HS-5 (cell line): ENCODE measurements at regions not wholly inside any gene's neighbourhood (a gene's known extent, or its start where the extent isn't known, plus 50 kb on each side); places are given as distances from the start of the nearest gene placed in this dataset.

ENCODE experiments used
- DNase-seq: peaks from one replicate; pipeline ENCODE4 v3.0.0-alpha.2; 2012; ENCODE audit warnings: low read depth

GRCh38 chr3:10555263-10555662 lies 49.9 kb upstream of the ATP2B2 start:
- no peak for DNase-seq

- DNase-seq = no peak
Observed at GRCh38 chr3:10556312-10556711, 50.9 kb upstream of the ATP2B2 start.

GRCh38 chr3:10557250-10557649 lies 51.9 kb upstream of the ATP2B2 start:
- DNase-seq = no peak

GRCh38 chr3:10557781-10558373 lies 52.5 kb upstream of the ATP2B2 start:
- DNase-seq = no peak

- DNase-seq = no peak
Observed at GRCh38 chr3:10558736-10559135, 53.4 kb upstream of the ATP2B2 start.

- DNase-seq = no peak
Observed at GRCh38 chr3:10560060-10560861, 54.9 kb upstream of the ATP2B2 start.

GRCh38 chr3:10561162-10561945 lies 56.0 kb upstream of the ATP2B2 start:
- DNase-seq = no peak

GRCh38 chr3:10561946-10562560 lies 56.7 kb upstream of the ATP2B2 start:
- DNase-seq = no peak

- no peak for DNase-seq
Observed at GRCh38 chr3:10563396-10563795, 58.0 kb upstream of the ATP2B2 start.

- no peak for DNase-seq
Observed at GRCh38 chr3:10565814-10566213, 60.4 kb upstream of the ATP2B2 start.

- DNase-seq = no peak
Observed at GRCh38 chr3:10566451-10566850, 61.1 kb upstream of the ATP2B2 start.

GRCh38 chr3:10568549-10568948 lies 63.2 kb upstream of the ATP2B2 start:
- DNase-seq = no peak

- no peak for DNase-seq
Observed at GRCh38 chr3:10570196-10570946, 65.0 kb upstream of the ATP2B2 start.

GRCh38 chr3:10574101-10574620 lies 68.8 kb upstream of the ATP2B2 start:
- no peak for DNase-seq

GRCh38 chr3:10575601-10576160 lies 70.3 kb upstream of the ATP2B2 start:
- no peak for DNase-seq

- DNase-seq = no peak
Observed at GRCh38 chr3:10577486-10577885, 72.1 kb upstream of the ATP2B2 start.

- DNase-seq = no peak
Observed at GRCh38 chr3:10580426-10580825, 75.0 kb upstream of the ATP2B2 start.

- no peak for DNase-seq
Observed at GRCh38 chr3:10581251-10581650, 75.9 kb upstream of the ATP2B2 start.

- DNase-seq = no peak
Observed at GRCh38 chr3:10581716-10582115, 76.3 kb upstream of the ATP2B2 start.

- no peak for DNase-seq
Observed at GRCh38 chr3:10582733-10583132, 77.3 kb upstream of the ATP2B2 start.
